Thymus (tissue), 11 donors: ENCODE measurements at regions not wholly inside any gene's neighbourhood (a gene's known extent, or its start where the extent isn't known, plus 50 kb on each side); places are given as distances from the start of the nearest gene placed in this dataset.
"Not testable (repeated sequence)": the region's sequence is repeated elsewhere in the genome, so short reads cannot be mapped to it uniquely, and the experiment has no call there.

Experiments
- DNase-seq, 9 donors: peaks; one replicate each; pipeline ENCODE4 v3.0.0-alpha.2; 2013; ENCODE audit warnings: low spot score in 9 of 9, low read depth in 6 of 9, missing footprints in 1 of 9
- H3K27ac ChIP-seq, 2 donors: one replicate each; pipeline ENCODE4 v1.5.1; 2013; ENCODE audit warnings: control low read depth in 1 of 2, low read depth in 1 of 2, low read length in 1 of 2, mild to moderate bottlenecking in 1 of 2, moderate library complexity in 1 of 2
- H3K27me3 ChIP-seq, 2 donors: one replicate each; pipeline ENCODE4 v1.5.1; 2013; ENCODE audit warnings: low read length in 1 of 2; ENCODE audit not compliant: control insufficient read depth in 2 of 2, insufficient read depth in 1 of 2
- H3K36me3 ChIP-seq, 2 donors: one replicate each; pipeline ENCODE4 v1.5.1; 2013; ENCODE audit warnings: low read length in 1 of 2, mild to moderate bottlenecking in 1 of 2, moderate library complexity in 1 of 2; ENCODE audit not compliant: control insufficient read depth in 2 of 2, insufficient read depth in 2 of 2
- H3K4me1 ChIP-seq, 2 donors: one replicate each; pipeline ENCODE4 v1.5.1; 2013; ENCODE audit warnings: low read length in 2 of 2; ENCODE audit not compliant: control insufficient read depth in 2 of 2, insufficient read depth in 2 of 2
- H3K4me3 ChIP-seq, 2 donors: one replicate each; pipeline ENCODE4 v1.5.1; 2013; ENCODE audit warnings: low read length in 2 of 2, control low read depth in 1 of 2, mild to moderate bottlenecking in 1 of 2
- H3K9me3 ChIP-seq, 2 donors: one replicate each; pipeline ENCODE4 v1.5.1; 2013; ENCODE audit warnings: low read length in 1 of 2, mild to moderate bottlenecking in 1 of 2; ENCODE audit not compliant: control insufficient read depth in 2 of 2, insufficient read depth in 1 of 2
- WGBS: extraction: QIAGEN DNeasy Blood & Tissue Kit; methylation state at CpG from one replicate; pipeline ENCODE4 v1.1.7; 2013; 5-methylcytosine and 5-hydroxymethylcytosine counted together
- donor health status: healthy.

GRCh38 chr9:134525070-134525815, 116.4 kb upstream of the COL5A1 start:
- Histone ChIP-seq H3K9me3 (peaks cover 0 to 10% of the 10 kb centered on the region in 2 donors), H3K4me3 (no peak overlapping the region), H3K27ac (no peak overlapping the region), H3K4me1 (no peaks in the 10 kb centered on the region), H3K27me3 (no peaks in the 10 kb centered on the region), H3K36me3 (no peaks in the 10 kb centered on the region)
- 95% methylated on average over 26 of the region's 26 CpGs for WGBS
- no peak for DNase-seq

GRCh38 chr9:134525841-134526583, 115.6 kb upstream of the COL5A1 start:
- 91% methylated on average over 26 of the region's 26 CpGs for WGBS
- Histone ChIP-seq H3K27ac (no peak overlapping the region), H3K4me3 (no peak overlapping the region), H3K9me3 (peaks cover 0 to 7% of the 10 kb centered on the region in 2 donors), H3K27me3 (no peaks in the 10 kb centered on the region), H3K36me3 (no peaks in the 10 kb centered on the region), H3K4me1 (no peaks in the 10 kb centered on the region)
- DNase-seq, result no peak

- Histone ChIP-seq H3K27ac (no peak overlapping the region), H3K27me3 (no peaks in the 10 kb centered on the region), H3K9me3 (peaks cover 0 to 4% of the 10 kb centered on the region in 2 donors), H3K4me1 (no peaks in the 10 kb centered on the region), H3K36me3 (no peaks in the 10 kb centered on the region), H3K4me3 (no peak overlapping the region)
- WGBS, result 95% methylated on average over 19 of the region's 19 CpGs
- DNase-seq, result no peak
These were observed 114.8 kb upstream of the COL5A1 start for GRCh38 chr9:134526584-134527477.

GRCh38 chr9:134530724-134531123, 110.9 kb upstream of the COL5A1 start:
- Histone ChIP-seq H3K27me3 (peaks cover 0 to 5% of the 10 kb centered on the region in 2 donors), H3K36me3 (no peaks in the 10 kb centered on the region), H3K9me3 (peaks cover 0 to 9% of the 10 kb centered on the region in 2 donors), H3K4me3 (no peak overlapping the region), H3K4me1 (no peaks in the 10 kb centered on the region), H3K27ac (no peak overlapping the region)
- DNase-seq, result no peak

- no peak overlapping the region for H3K27ac ChIP-seq
- H3K9me3 ChIP-seq, result peaks cover 0 to 9% of the 10 kb centered on the region in 2 donors
- H3K36me3 ChIP-seq, result no peaks in the 10 kb centered on the region
- peaks cover 0 to 5% of the 10 kb centered on the region in 2 donors for H3K27me3 ChIP-seq
- no peaks in the 10 kb centered on the region for H3K4me1 ChIP-seq
- no peak for DNase-seq
- H3K4me3 ChIP-seq, result no peak overlapping the region
- WGBS, result 72% methylated on average over 9 of the region's 9 CpGs
These were observed 110.2 kb upstream of the COL5A1 start for GRCh38 chr9:134531220-134531970.

GRCh38 chr9:134532084-134532483, 109.5 kb upstream of the COL5A1 start:
- peaks cover 0 to 9% of the 10 kb centered on the region in 2 donors for H3K9me3 ChIP-seq
- H3K27ac ChIP-seq, result no peak overlapping the region
- no peak overlapping the region for H3K4me3 ChIP-seq
- no peaks in the 10 kb centered on the region for H3K36me3 ChIP-seq
- no peaks in the 10 kb centered on the region for H3K4me1 ChIP-seq
- H3K27me3 ChIP-seq, result peaks cover 0 to 5% of the 10 kb centered on the region in 2 donors
- WGBS, result 58% methylated on average over 12 of the region's 12 CpGs
- no peak for DNase-seq

- not testable (repeated sequence) for H3K4me3 ChIP-seq, H3K9me3 ChIP-seq, H3K36me3 ChIP-seq, H3K4me1 ChIP-seq, DNase-seq, H3K27me3 ChIP-seq, H3K27ac ChIP-seq
- WGBS, result 99% methylated on average over 9 of the region's 9 CpGs
These were observed 108.9 kb upstream of the COL5A1 start for GRCh38 chr9:134532661-134533060.

GRCh38 chr9:134533850-134534588, 107.6 kb upstream of the COL5A1 start:
- no peaks in the 10 kb centered on the region for H3K4me1 ChIP-seq
- no peak for DNase-seq
- H3K9me3 ChIP-seq, result peaks cover 0 to 9% of the 10 kb centered on the region in 2 donors
- no peak overlapping the region for H3K27ac ChIP-seq
- peaks cover 0 to 5% of the 10 kb centered on the region in 2 donors for H3K27me3 ChIP-seq
- 83% methylated on average over 28 of the region's 28 CpGs for WGBS
- no peak overlapping the region for H3K4me3 ChIP-seq
- H3K36me3 ChIP-seq, result no peaks in the 10 kb centered on the region
